Stimulated activated memory B cell treated with anti-CD40 and anti-IgM and Interleukin-4, amounts not matched to agents 10 μg/mL and 1 μg/mL and 100 μg/mL, for 72 hours (primary cell): ENCODE measurements at regions not wholly inside any gene's neighbourhood (a gene's known extent, or its start where the extent isn't known, plus 50 kb on each side); places are given as distances from the start of the nearest gene placed in this dataset.
A peak's percentile ranks its signal among the peaks of the same experiment; 100 is the strongest.

ENCODE experiments used
- ATAC-seq: fragments of 150-1000 bp; cut with Tn5 transposase; 2 replicates; pipeline ENCODE4 v1.10.0; 2021
- H3K27ac Mint-ChIP-seq: one replicate; pipeline ENCODE4 v1.8.0; 2022; ENCODE audit warnings: mild to moderate bottlenecking, mixed read lengths
- H3K27me3 Mint-ChIP-seq: one replicate; pipeline ENCODE4 v1.8.0; 2022; ENCODE audit warnings: mixed read lengths
- H3K36me3 Mint-ChIP-seq: one replicate; pipeline ENCODE4 v1.8.0; 2022; ENCODE audit warnings: mixed read lengths
- H3K4me1 Mint-ChIP-seq: one replicate; pipeline ENCODE4 v1.8.0; 2022; ENCODE audit warnings: mixed read lengths
- H3K4me3 Mint-ChIP-seq: one replicate; pipeline ENCODE4 v1.8.0; 2022; ENCODE audit warnings: mild to moderate bottlenecking, moderate library complexity, mixed read lengths
- H3K9me3 Mint-ChIP-seq: one replicate; pipeline ENCODE4 v1.8.0; 2022; ENCODE audit warnings: mixed read lengths

- ATAC-seq: no peak
These were observed 210.4 kb upstream of the RGS6 start for GRCh38 chr14:71721791-71722190.

GRCh38 chr14:71722885-71723284 lies 209.3 kb upstream of the RGS6 start:
- no peaks in the 10 kb centered on the region for H3K4me1 Mint-ChIP-seq
- H3K27ac Mint-ChIP-seq: no peak overlapping the region

More at GRCh38 chr14:71721791-71722190, 210.4 kb upstream of the RGS6 start:
- no peaks in the 10 kb centered on the region for H3K27me3 Mint-ChIP-seq
- H3K4me3 Mint-ChIP-seq: no peak overlapping the region
- no peak overlapping the region for H3K27ac Mint-ChIP-seq
- no peaks in the 10 kb centered on the region for H3K4me1 Mint-ChIP-seq
- H3K9me3 Mint-ChIP-seq: no peaks in the 10 kb centered on the region
- H3K36me3 Mint-ChIP-seq: peaks cover 64% of the 10 kb centered on the region

GRCh38 chr14:71725922-71726579 lies 206.2 kb upstream of the RGS6 start:
- no peak for ATAC-seq

More at GRCh38 chr14:71722885-71723284, 209.3 kb upstream of the RGS6 start:
- no peak overlapping the region for H3K4me3 Mint-ChIP-seq
- H3K27me3 Mint-ChIP-seq: no peaks in the 10 kb centered on the region
- no peaks in the 10 kb centered on the region for H3K9me3 Mint-ChIP-seq
- no peak for ATAC-seq
- peaks cover 59% of the 10 kb centered on the region for H3K36me3 Mint-ChIP-seq

GRCh38 chr14:71726580-71727021 lies 205.6 kb upstream of the RGS6 start:
- Mint-ChIP-seq H3K4me3 (no peak overlapping the region), H3K9me3 (no peaks in the 10 kb centered on the region), H3K4me1 (no peaks in the 10 kb centered on the region), H3K27me3 (no peaks in the 10 kb centered on the region), H3K27ac (no peak overlapping the region), H3K36me3 (peaks cover 71% of the 10 kb centered on the region)
- no peak for ATAC-seq

More at GRCh38 chr14:71725922-71726579, 206.2 kb upstream of the RGS6 start:
- no peaks in the 10 kb centered on the region for H3K9me3 Mint-ChIP-seq
- H3K4me3 Mint-ChIP-seq: no peak overlapping the region
- no peak overlapping the region for H3K27ac Mint-ChIP-seq
- no peaks in the 10 kb centered on the region for H3K27me3 Mint-ChIP-seq
- no peaks in the 10 kb centered on the region for H3K4me1 Mint-ChIP-seq
- H3K36me3 Mint-ChIP-seq: peaks cover 71% of the 10 kb centered on the region

- no peaks in the 10 kb centered on the region for H3K27me3 Mint-ChIP-seq
- ATAC-seq: no peak
- no peaks in the 10 kb centered on the region for H3K9me3 Mint-ChIP-seq
- no peak overlapping the region for H3K27ac Mint-ChIP-seq
- H3K36me3 Mint-ChIP-seq: peaks cover 72% of the 10 kb centered on the region
- H3K4me1 Mint-ChIP-seq: no peaks in the 10 kb centered on the region
- no peak overlapping the region for H3K4me3 Mint-ChIP-seq
These were observed 203.8 kb upstream of the RGS6 start for GRCh38 chr14:71728386-71728785.

- H3K9me3 Mint-ChIP-seq: no peaks in the 10 kb centered on the region
- no peaks in the 10 kb centered on the region for H3K4me1 Mint-ChIP-seq
- no peaks in the 10 kb centered on the region for H3K27me3 Mint-ChIP-seq
- H3K36me3 Mint-ChIP-seq: peaks cover 75% of the 10 kb centered on the region
- H3K27ac Mint-ChIP-seq: no peak overlapping the region
- no peak for ATAC-seq
- H3K4me3 Mint-ChIP-seq: no peak overlapping the region
These were observed 202.6 kb upstream of the RGS6 start for GRCh38 chr14:71729596-71729995.

- Mint-ChIP-seq H3K27me3 (no peaks in the 10 kb centered on the region), H3K9me3 (no peaks in the 10 kb centered on the region), H3K4me3 (no peak overlapping the region), H3K27ac (no peak overlapping the region), H3K4me1 (no peaks in the 10 kb centered on the region), H3K36me3 (peaks cover 75% of the 10 kb centered on the region)
- ATAC-seq: no peak
These were observed 201.8 kb upstream of the RGS6 start for GRCh38 chr14:71730471-71730870.

GRCh38 chr14:71731096-71731495 lies 201.1 kb upstream of the RGS6 start:
- Mint-ChIP-seq H3K27me3 (no peaks in the 10 kb centered on the region), H3K4me3 (no peak overlapping the region), H3K9me3 (no peaks in the 10 kb centered on the region), H3K27ac (no peak overlapping the region), H3K4me1 (no peaks in the 10 kb centered on the region), H3K36me3 (peaks cover 75% of the 10 kb centered on the region)
- ATAC-seq: no peak

- ATAC-seq: no peak
These were observed 198.9 kb upstream of the RGS6 start for GRCh38 chr14:71733210-71733883.

GRCh38 chr14:71734076-71734475 lies 198.2 kb upstream of the RGS6 start:
- peaks cover 90% of the 10 kb centered on the region for H3K36me3 Mint-ChIP-seq
- no peak overlapping the region for H3K27ac Mint-ChIP-seq
- no peak for ATAC-seq

More at GRCh38 chr14:71733210-71733883, 198.9 kb upstream of the RGS6 start:
- Mint-ChIP-seq H3K27me3 (no peaks in the 10 kb centered on the region), H3K9me3 (no peaks in the 10 kb centered on the region), H3K27ac (no peak overlapping the region), H3K4me1 (no peaks in the 10 kb centered on the region), H3K4me3 (no peak overlapping the region), H3K36me3 (peaks cover 85% of the 10 kb centered on the region)

GRCh38 chr14:71734885-71735284 lies 197.3 kb upstream of the RGS6 start:
- Mint-ChIP-seq H3K9me3 (no peaks in the 10 kb centered on the region), H3K27me3 (no peaks in the 10 kb centered on the region), H3K27ac (no peak overlapping the region), H3K36me3 (peaks cover 82% of the 10 kb centered on the region), H3K4me1 (no peaks in the 10 kb centered on the region), H3K4me3 (no peak overlapping the region)
- ATAC-seq: no peak

More at GRCh38 chr14:71734076-71734475, 198.2 kb upstream of the RGS6 start:
- Mint-ChIP-seq H3K9me3 (no peaks in the 10 kb centered on the region), H3K4me1 (no peaks in the 10 kb centered on the region), H3K27me3 (no peaks in the 10 kb centered on the region), H3K4me3 (no peak overlapping the region)

GRCh38 chr14:71737760-71738159 lies 194.5 kb upstream of the RGS6 start:
- H3K9me3 Mint-ChIP-seq: no peaks in the 10 kb centered on the region
- H3K27me3 Mint-ChIP-seq: no peaks in the 10 kb centered on the region
- no peaks in the 10 kb centered on the region for H3K4me1 Mint-ChIP-seq
- H3K27ac Mint-ChIP-seq: no peak overlapping the region
- H3K36me3 Mint-ChIP-seq: peaks cover 66% of the 10 kb centered on the region
- no peak for ATAC-seq
- H3K4me3 Mint-ChIP-seq: no peak overlapping the region

GRCh38 chr14:71739273-71739990 lies 192.8 kb upstream of the RGS6 start:
- no peaks in the 10 kb centered on the region for H3K9me3 Mint-ChIP-seq
- no peaks in the 10 kb centered on the region for H3K27me3 Mint-ChIP-seq
- ATAC-seq: no peak
- no peaks in the 10 kb centered on the region for H3K4me1 Mint-ChIP-seq
- peak overlapping the region; percentile 31 for H3K27ac Mint-ChIP-seq
- H3K4me3 Mint-ChIP-seq: no peak overlapping the region
- H3K36me3 Mint-ChIP-seq: peaks cover 50% of the 10 kb centered on the region

GRCh38 chr14:71741241-71741640 lies 191.0 kb upstream of the RGS6 start:
- Mint-ChIP-seq H3K27ac (no peak overlapping the region), H3K9me3 (no peaks in the 10 kb centered on the region), H3K4me3 (no peak overlapping the region), H3K27me3 (no peaks in the 10 kb centered on the region), H3K4me1 (no peaks in the 10 kb centered on the region), H3K36me3 (peaks cover 32% of the 10 kb centered on the region)
- ATAC-seq: no peak

GRCh38 chr14:71742485-71742884 lies 189.7 kb upstream of the RGS6 start:
- H3K4me1 Mint-ChIP-seq: no peaks in the 10 kb centered on the region
- H3K27ac Mint-ChIP-seq: no peak overlapping the region
- H3K4me3 Mint-ChIP-seq: no peak overlapping the region
- no peak for ATAC-seq
- H3K27me3 Mint-ChIP-seq: no peaks in the 10 kb centered on the region
- no peaks in the 10 kb centered on the region for H3K9me3 Mint-ChIP-seq
- peaks cover 22% of the 10 kb centered on the region for H3K36me3 Mint-ChIP-seq
